Activated CD8-positive, alpha-beta T cell treated with anti-CD3 and anti-CD28 coated beads for 36 hours (primary cell): ENCODE measurements at regions not wholly inside any gene's neighbourhood (a gene's known extent, or its start where the extent isn't known, plus 50 kb on each side); places are given as distances from the start of the nearest gene placed in this dataset.

Experiments used
- ATAC-seq: fragments of 200-7000 bp; cut with Tn5 transposase; one replicate; pipeline ENCODE4 v1.10.0; 2021; ENCODE audit warnings: mild to moderate bottlenecking, moderate library complexity
- CTCF ChIA-PET: fragments of 350-600 bp; sonication (Branson Sonifier 250); formaldehyde crosslinking; loops from one replicate; lab custom pipeline; 2021; ENCODE audit warnings: antibody characterized with exemption; lab: Charles Lee
- POLR2A ChIA-PET: fragments of 350-600 bp; sonication (Branson Sonifier 250); formaldehyde crosslinking; loops from one replicate; lab custom pipeline; 2021; ENCODE audit warnings: antibody characterized with exemption; lab: Charles Lee
- DNase-seq: peaks from one replicate; pipeline ENCODE4 v3.0.0-alpha.2; 2020
- H3K27ac Mint-ChIP-seq: one replicate; pipeline ENCODE4 v1.8.0; 2021; ENCODE audit warnings: mild to moderate bottlenecking, mixed read lengths
- H3K27me3 Mint-ChIP-seq: one replicate; pipeline ENCODE4 v1.8.0; 2021; ENCODE audit warnings: mixed read lengths
- H3K36me3 Mint-ChIP-seq: one replicate; pipeline ENCODE4 v1.8.0; 2021; ENCODE audit warnings: low read depth, mixed read lengths
- H3K4me1 Mint-ChIP-seq: one replicate; pipeline ENCODE4 v1.8.0; 2021; ENCODE audit warnings: low read depth, mixed read lengths
- H3K4me3 Mint-ChIP-seq: one replicate; pipeline ENCODE4 v1.8.0; 2021; ENCODE audit warnings: mild to moderate bottlenecking, moderate library complexity, mixed read lengths
- H3K9me3 Mint-ChIP-seq: one replicate; pipeline ENCODE4 v1.8.0; 2021; ENCODE audit warnings: mixed read lengths
- CTCF ChIP-seq: fragments of 200-600 bp; IDR thresholded peaks from one replicate; pipeline ENCODE4 v1.8.0; 2022; ENCODE audit warnings: antibody characterized with exemption, mild to moderate bottlenecking
- intact Hi-C: fragments of 100-400 bp; cut with micrococcal nuclease; formaldehyde crosslinking; loops from one replicate; pipeline ENCODE4 v1.10.0; 2022

DNA sequence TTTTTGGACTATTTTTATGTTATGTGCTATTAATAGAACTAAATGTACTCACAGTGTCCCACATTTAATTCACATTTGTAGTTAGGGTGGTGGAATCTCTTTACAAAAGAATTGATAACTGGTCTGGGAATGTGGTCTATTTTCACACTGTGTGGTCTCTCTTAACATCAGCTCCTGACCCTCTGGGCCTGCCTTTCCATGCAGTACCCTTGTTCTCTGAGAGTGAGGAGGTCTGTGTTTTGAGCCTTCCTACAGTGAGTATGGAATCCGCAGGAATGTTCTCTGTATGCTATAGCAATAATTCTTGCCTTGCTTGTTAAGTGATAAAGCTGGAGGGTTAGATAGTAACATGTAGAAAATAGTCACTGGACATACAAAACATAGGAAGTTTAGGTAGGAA is 717.3 kb upstream of the POU3F2 start:
- ATAC-seq: no peak
- Mint-ChIP-seq H3K4me1 (no peaks in the 10 kb centered on the region), H3K4me3 (no peak overlapping the region), H3K27ac (no peak overlapping the region), H3K27me3 (no peaks in the 10 kb centered on the region), H3K9me3 (no peaks in the 10 kb centered on the region), H3K36me3 (no peaks in the 10 kb centered on the region)
- ChIA-PET POLR2A (no interaction called here), CTCF (no interaction called here)
- DNase-seq: no peak
- intact Hi-C loops: no loop called here
- no peak for TF ChIP-seq CTCF

DNA sequence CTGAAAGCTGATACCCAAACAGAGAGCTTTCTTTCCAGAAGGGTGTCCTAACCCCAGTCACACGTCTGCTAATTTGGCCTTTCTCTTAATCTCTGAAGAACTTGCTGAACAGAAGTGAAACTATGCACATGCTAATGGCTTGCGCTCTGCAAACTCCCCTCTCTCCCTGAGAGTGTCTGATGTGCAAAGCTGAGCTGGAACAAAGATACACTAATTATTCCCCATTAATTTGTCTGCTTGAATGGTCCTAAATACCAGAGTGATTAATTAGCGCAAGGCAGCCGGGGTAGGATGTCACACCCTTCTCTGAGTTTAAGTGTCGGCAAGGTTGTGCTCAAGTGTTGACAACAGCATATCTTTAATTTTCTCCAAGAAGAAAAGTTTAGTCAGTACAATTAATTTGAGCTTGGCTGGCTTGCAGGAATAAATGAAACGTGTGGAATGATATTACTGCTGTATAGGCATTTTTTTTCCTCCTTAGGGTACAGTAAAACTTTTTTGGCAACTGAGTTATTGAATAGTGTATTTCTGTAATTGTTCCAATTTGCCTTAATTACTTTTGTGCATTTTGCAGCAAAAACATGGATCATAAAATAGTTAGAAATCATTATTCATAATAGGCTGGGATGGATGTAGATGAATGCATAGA is 715.9 kb upstream of the POU3F2 start:
- ChIA-PET POLR2A (no interaction called here), CTCF (no interaction called here)
- intact Hi-C loops: no loop called here
- Mint-ChIP-seq H3K36me3 (no peaks in the 10 kb centered on the region), H3K9me3 (no peaks in the 10 kb centered on the region), H3K4me1 (no peaks in the 10 kb centered on the region), H3K27me3 (no peaks in the 10 kb centered on the region), H3K4me3 (no peak overlapping the region), H3K27ac (no peak overlapping the region)
- no peak for TF ChIP-seq CTCF
- DNase-seq: no peak
- ATAC-seq: no peak

- no peak for DNase-seq
- no peak for TF ChIP-seq CTCF
- H3K27me3 Mint-ChIP-seq: no peaks in the 10 kb centered on the region
- intact Hi-C loops: no loop called here
- ChIA-PET CTCF (interaction anchor here (1.2 kb wide), 1 partner anchor 22 kb away, joined by 3 read pairs; no protein-coding TSS in a partner anchor), POLR2A (no interaction called here)
- H3K4me1 Mint-ChIP-seq: no peaks in the 10 kb centered on the region
- no peak for ATAC-seq
- H3K27ac Mint-ChIP-seq: no peak overlapping the region
- H3K9me3 Mint-ChIP-seq: no peaks in the 10 kb centered on the region
- H3K36me3 Mint-ChIP-seq: no peaks in the 10 kb centered on the region
- no peak overlapping the region for H3K4me3 Mint-ChIP-seq
Measured at GRCh38 chr6:98124171-98124570, 710.2 kb upstream of the POU3F2 start.

GRCh38 chr6:98131290-98131990 is 702.9 kb upstream of the POU3F2 start:
- Mint-ChIP-seq H3K4me3 (no peak overlapping the region), H3K36me3 (no peaks in the 10 kb centered on the region), H3K27me3 (no peaks in the 10 kb centered on the region), H3K27ac (no peak overlapping the region), H3K4me1 (no peaks in the 10 kb centered on the region), H3K9me3 (no peaks in the 10 kb centered on the region)
- ATAC-seq (no peak), DNase-seq (no peak)
- TF ChIP-seq CTCF: no peak
- POLR2A ChIA-PET: no interaction called here
- CTCF ChIA-PET: no interaction called here
- intact Hi-C loops: no loop called here

DNA sequence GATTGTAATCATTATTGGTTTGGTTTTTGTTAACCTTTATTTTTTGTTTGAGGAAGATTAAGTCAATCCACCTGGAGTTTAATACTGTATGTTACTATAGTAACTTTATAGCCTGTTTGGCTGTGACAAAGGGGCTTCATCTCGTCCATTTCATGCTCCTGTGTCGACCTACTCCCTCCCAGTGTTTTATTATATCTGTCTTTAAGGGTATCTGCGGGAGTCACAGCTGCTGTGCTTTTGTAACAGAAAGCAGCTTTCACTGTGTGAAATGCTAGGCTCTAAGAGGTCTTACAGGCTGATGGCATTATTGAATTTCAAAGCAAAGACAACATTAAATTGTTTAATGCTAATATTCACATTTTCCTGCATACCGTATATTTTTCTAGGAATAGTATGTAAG is 698.0 kb upstream of the POU3F2 start:
- DNase-seq (no peak), ATAC-seq (no peak)
- CTCF ChIA-PET: no interaction called here
- Mint-ChIP-seq H3K27me3 (no peaks in the 10 kb centered on the region), H3K4me3 (no peak overlapping the region), H3K27ac (no peak overlapping the region), H3K36me3 (no peaks in the 10 kb centered on the region), H3K9me3 (no peaks in the 10 kb centered on the region), H3K4me1 (no peaks in the 10 kb centered on the region)
- TF ChIP-seq CTCF: no peak
- intact Hi-C loops: no loop called here
- POLR2A ChIA-PET: no interaction called here
